ENCODE measurements at regions not wholly inside any gene's neighbourhood (a gene's known extent, or its start where the extent isn't known, plus 50 kb on each side); places are given as distances from the start of the nearest gene placed in this dataset.

- TF ChIP-seq CTCF (conservative IDR thresholded peaks at IDR 0.05 in 1 of 2, IDR thresholded peaks at IDR 0.05 in 1 of 2; ENCODE audit: extremely low read depth in 1 of 2, insufficient read depth in 1 of 2, low read depth in 1 of 2, low read length in 2 of 2), result no peak
- no peak for TF ChIP-seq EZH2 (IDR thresholded peaks at IDR 0.05; ENCODE audit: borderline replicate concordance, low read length)
Measured at GRCh38 chr3:74426571-74426970, 187.9 kb downstream of the CNTN3 start.
